AG08395 (cell line): ENCODE measurements at regions not wholly inside any gene's neighbourhood (a gene's known extent, or its start where the extent isn't known, plus 50 kb on each side); places are given as distances from the start of the nearest gene placed in this dataset.
"Not testable (repeated sequence)": the region's sequence is repeated elsewhere in the genome, so short reads cannot be mapped to it uniquely, and the experiment has no call there.

Experiments used
- DNase-seq: peaks from one replicate; pipeline ENCODE4 v3.0.0; 2012; ENCODE audit warnings: mixed read lengths, low spot score

- DNase-seq: no peak
These were observed 362.3 kb upstream of the EPHA5 start for GRCh38 chr4:66032571-66032970.

GRCh38 chr4:66028668-66029067, 358.4 kb upstream of the EPHA5 start:
- DNase-seq: no peak

- no peak for DNase-seq
These were observed 352.8 kb upstream of the EPHA5 start for GRCh38 chr4:66023061-66023460.

GRCh38 chr4:66017671-66018070, 347.4 kb upstream of the EPHA5 start:
- DNase-seq: no peak

- no peak for DNase-seq
These were observed 346.0 kb upstream of the EPHA5 start for GRCh38 chr4:66016240-66016639.

DNA sequence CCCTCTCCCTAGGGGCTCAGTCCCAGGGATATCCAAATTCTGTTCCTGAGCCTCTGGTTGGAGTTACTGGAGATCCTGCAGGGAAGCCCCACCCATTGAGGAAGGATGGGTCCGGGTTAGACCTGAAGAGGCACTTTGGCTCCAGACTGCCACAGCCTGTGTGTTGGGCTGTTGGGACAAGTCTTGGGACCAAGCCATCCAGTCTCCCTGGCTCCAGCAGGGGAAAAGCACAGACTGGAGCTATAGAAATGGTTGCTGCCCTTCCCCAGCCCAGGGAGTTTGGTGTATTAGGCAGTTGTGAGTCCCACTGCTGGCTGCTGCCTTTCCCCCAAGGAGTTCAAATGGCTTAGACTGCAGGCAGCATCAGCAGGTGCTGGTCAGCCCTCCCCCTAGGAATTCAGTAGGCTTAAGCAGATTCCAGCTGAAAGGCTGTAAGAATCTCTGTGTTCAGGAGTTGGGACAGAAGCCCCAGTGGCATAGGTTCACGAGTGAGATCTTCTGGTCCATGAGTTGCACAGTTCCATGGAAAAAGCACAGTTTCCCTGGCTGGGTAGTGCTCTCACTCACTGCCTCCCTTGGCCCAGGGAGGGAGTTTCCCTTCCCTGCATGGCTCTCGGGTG, 344.0 kb upstream of the EPHA5 start:
- DNase-seq: no peak

DNA sequence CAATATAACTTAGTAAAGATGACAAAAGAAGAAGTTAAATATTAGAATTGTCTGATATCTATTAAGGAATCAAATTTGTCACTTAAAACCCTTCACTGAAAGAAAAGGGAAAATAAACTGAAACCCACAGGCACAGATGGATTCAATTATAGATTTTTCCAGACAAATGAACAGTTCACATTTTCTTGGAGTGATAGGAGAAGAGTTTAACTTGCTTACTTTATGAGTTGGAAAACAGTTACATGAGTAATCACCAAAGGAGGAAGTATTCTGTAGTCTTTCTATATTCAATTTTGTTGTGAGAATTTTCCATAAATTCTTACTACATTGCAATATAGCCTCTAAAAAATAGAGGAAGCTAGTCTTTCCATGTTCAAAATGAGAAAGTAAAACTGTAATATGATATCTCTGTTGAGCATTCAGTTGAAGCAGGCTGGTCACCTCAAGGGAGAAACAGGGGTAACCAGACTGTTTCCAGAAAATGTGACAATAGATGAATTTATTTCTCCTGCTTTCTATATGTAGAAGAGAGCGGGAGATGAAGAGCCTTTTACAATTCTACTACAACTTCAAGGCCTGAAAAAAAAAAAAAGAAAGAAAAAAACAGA, 330.3 kb upstream of the EPHA5 start:
- no peak for DNase-seq

DNA sequence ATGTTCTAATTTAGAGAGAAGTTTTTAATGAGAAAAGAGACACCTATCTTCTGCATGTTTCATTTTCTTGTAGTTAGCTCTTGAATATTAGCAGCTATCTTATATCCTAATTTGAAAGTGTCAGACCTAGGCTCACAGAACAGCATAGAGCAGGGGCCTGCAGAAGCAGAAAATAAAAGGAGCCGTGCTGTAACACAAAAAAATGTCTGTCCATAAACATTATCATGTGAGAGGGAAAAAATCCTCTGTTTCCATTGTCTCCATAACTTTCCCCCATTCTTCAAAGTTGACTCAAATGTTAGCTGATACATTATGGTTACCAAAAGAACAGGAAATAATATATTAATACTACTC, 329.2 kb upstream of the EPHA5 start:
- DNase-seq: no peak

- DNase-seq: not testable (repeated sequence)
These were observed 328.7 kb upstream of the EPHA5 start for GRCh38 chr4:65998807-65999517.

DNA sequence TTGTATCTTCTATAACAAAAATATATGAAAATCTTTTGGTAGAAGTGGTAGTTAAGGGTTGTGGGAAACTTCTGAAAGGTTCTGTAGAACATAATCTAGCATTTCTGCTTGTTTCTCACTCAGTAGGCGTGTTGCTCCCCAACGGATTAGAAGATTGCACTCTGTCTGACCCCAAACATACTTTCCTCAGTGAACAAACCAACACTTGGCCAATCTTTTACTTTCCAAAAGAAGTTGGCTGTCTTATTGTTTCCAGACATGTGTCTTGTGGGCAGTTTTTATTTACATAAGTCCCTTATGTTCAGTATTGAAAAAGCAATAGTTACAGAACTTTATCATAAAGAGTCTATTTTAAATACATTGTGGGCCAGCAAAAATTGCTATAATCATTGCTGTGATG, 312.8 kb upstream of the EPHA5 start:
- DNase-seq: no peak

- DNase-seq: no peak
These were observed 306.0 kb upstream of the EPHA5 start for GRCh38 chr4:65976287-65976686.

DNA sequence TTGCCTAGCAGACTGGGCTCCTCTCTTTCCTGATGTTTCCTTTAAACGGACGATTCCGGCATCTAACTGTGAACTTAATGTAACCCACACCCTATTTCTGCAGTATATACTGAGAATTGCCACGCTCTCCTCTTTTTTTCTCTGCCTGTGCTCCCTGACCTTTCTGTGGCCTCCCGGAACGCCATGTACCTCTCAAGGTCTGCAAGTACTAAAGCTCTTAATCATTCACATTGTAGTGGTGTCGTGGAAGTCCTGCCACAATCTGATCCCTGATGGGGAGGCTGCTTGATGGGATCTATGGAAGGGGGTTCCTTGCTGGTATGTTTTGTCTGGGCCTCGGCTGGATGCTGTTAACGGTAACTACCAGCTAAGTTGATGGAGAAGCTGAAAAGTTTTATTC, 302.9 kb upstream of the EPHA5 start:
- no peak for DNase-seq

GRCh38 chr4:65971686-65972085, 301.4 kb upstream of the EPHA5 start:
- no peak for DNase-seq

DNA sequence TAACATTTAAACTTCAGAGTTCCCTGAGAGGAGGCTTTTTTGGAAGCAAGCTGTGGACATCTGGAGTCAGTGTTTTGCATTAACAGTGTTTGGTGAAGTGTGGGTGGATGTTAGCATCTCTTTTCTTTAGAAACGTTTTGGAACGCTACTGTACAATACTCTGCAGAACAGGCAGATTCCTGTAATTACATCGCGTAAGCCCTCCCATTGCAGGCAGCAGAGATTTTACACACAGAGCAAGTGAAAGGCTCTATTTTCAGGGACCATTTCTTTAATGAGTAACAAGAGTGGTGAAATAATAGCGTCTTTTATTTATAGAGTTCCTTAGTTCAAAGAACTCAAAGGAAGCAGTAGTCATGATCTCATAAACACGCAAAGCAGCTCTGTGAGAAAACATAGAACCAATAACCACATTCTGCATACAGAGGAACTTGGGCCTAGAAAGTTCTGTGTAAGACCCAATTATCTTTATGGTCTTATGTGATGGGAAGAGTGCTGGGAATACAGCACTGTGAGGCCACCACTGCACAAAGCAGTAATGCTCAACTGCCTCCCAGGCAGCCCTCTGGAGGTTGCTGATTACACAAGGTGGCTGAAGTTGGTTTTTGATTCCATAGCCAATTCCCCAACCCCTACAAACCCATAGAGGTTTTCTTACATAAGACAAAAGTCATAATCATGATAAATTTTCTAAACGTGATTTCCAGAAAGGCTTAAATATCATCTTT, 298.7 kb upstream of the EPHA5 start:
- no peak for DNase-seq

GRCh38 chr4:65960751-65961150, 290.5 kb upstream of the EPHA5 start:
- no peak for DNase-seq

- DNase-seq: no peak
These were observed 284.1 kb upstream of the EPHA5 start for GRCh38 chr4:65954416-65954815.

GRCh38 chr4:65951177-65951576, 280.9 kb upstream of the EPHA5 start:
- no peak for DNase-seq

- no peak for DNase-seq
These were observed 272.8 kb upstream of the EPHA5 start for GRCh38 chr4:65943076-65943475.

GRCh38 chr4:65924843-65925242, 254.6 kb upstream of the EPHA5 start:
- no peak for DNase-seq

DNA sequence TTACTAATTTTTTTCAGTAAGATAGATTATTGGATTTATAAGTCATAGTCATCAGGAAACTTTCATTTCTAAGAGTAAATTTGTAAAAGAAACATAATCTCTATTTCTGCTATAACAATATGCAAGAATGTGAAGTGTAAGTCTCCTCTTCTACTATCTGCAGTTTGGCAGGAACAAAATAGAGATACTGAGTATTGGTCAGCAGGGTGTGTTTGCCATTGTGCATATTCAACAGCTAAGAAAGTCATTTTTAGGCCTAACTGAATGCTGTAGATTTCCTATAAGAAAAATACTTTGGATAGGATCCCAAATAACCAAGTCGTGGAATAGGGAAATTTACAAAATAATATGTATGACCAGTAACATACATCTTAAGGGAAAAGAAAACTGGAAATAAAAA, 253.3 kb upstream of the EPHA5 start:
- no peak for DNase-seq

DNA sequence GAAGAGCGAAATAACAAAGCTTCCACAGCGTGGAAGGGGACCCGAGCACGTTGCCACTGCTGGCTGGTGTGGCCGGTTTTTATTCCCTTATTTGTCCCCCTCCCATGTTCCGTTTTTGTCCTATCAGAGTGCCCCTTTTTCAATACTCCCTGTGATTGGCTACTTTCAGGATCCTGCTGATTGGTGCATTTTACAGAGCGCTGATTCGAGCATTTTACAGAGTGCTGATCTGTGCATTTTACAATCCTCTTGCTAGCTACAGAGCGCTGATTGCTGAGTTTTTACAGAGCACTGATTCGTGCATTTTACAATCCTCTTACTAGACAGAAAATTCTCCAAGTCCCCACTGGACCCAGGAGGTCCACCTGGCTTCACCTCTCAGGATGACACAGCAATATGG, 250.9 kb upstream of the EPHA5 start:
- no peak for DNase-seq

DNA sequence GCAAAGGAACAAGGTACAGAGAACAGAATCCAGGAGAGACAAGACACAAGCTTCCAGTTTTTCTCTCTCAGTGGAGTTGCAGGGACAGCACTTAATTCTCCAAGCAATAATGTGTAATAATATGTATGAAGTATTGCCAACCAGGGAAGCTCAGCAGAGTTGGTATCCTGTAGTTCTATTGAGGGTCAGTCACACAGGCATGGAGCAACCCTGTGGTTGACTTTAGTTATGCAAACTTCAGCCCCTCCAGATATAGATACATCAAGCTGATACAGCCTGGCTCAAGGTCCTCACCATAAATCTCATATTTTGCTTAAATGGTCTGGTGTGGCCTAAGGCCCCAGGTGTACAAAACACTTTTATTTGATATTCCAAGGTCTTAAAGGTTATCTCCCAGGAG, 248.6 kb upstream of the EPHA5 start:
- DNase-seq: no peak

- no peak for DNase-seq
These were observed 247.9 kb upstream of the EPHA5 start for GRCh38 chr4:65918212-65918611.
